CD4-positive, alpha-beta memory T cell (primary cell): ENCODE measurements at regions not wholly inside any gene's neighbourhood (a gene's known extent, or its start where the extent isn't known, plus 50 kb on each side); places are given as distances from the start of the nearest gene placed in this dataset.
"Not testable (repeated sequence)": the region's sequence is repeated elsewhere in the genome, so short reads cannot be mapped to it uniquely, and the experiment has no call there.

Source experiments
- CTCF ChIA-PET: fragments of 350-600 bp; sonication (Branson Sonifier 250); formaldehyde crosslinking; loops from one replicate; lab custom pipeline; 2021; ENCODE audit warnings: inconsistent platforms; ENCODE audit not compliant: partially characterized antibody; lab: Charles Lee
- POLR2A ChIA-PET: fragments of 350-600 bp; sonication (Branson Sonifier 250); formaldehyde crosslinking; loops from one replicate; lab custom pipeline; 2021; ENCODE audit not compliant: partially characterized antibody; lab: Charles Lee
- DNase-seq, 5 donors: peaks; one replicate each; pipeline versions ENCODE4 v3.0.0 to v3.0.0-alpha.2; 2020 to 2022; ENCODE audit warnings: mixed read lengths in 1 of 5
- H3K27ac ChIP-seq: one replicate; pipeline ENCODE4 v1.7.0; 2013; ENCODE audit warnings: low read depth, low read length
- H3K27me3 ChIP-seq: 2 replicates; pipeline ENCODE4 v1.7.0; 2013; ENCODE audit warnings: mild to moderate bottlenecking, low read length, moderate library complexity; ENCODE audit not compliant: insufficient read depth
- H3K36me3 ChIP-seq: 2 replicates; pipeline ENCODE4 v1.7.0; 2013; ENCODE audit warnings: mild to moderate bottlenecking, low read length, moderate library complexity; ENCODE audit not compliant: insufficient read depth
- H3K4me1 ChIP-seq: 2 replicates; pipeline ENCODE4 v1.7.0; 2013; ENCODE audit warnings: mild to moderate bottlenecking, low read length, moderate library complexity; ENCODE audit not compliant: insufficient read depth
- H3K4me3 ChIP-seq, 2 donors: one replicate each; pipeline ENCODE4 v1.7.0; 2013; ENCODE audit warnings: low read length in 2 of 2, mild to moderate bottlenecking in 1 of 2
- H3K9me3 ChIP-seq, 2 donors: one replicate each; pipeline ENCODE4 v1.7.0; 2013; ENCODE audit warnings: low read length in 2 of 2, control low read depth in 1 of 2; ENCODE audit not compliant: control insufficient read depth in 1 of 2
- H3K27ac Mint-ChIP-seq, 7 donors: one replicate each; pipeline ENCODE4 v1.8.0; 2020 to 2021; ENCODE audit warnings: mixed read lengths in 7 of 7, mild to moderate bottlenecking in 6 of 7, inconsistent platforms in 3 of 7, moderate library complexity in 3 of 7
- H3K27me3 Mint-ChIP-seq, 2 donors: one replicate each; pipeline ENCODE4 v1.8.0; 2020 to 2021; ENCODE audit warnings: mixed read lengths in 2 of 2
- H3K36me3 Mint-ChIP-seq, 2 donors: one replicate each; pipeline ENCODE4 v1.8.0; 2020 to 2021; ENCODE audit warnings: mixed read lengths in 2 of 2, inconsistent platforms in 1 of 2, mild to moderate bottlenecking in 1 of 2
- H3K4me1 Mint-ChIP-seq, 4 donors: one replicate each; pipeline ENCODE4 v1.8.0; 2020 to 2021; ENCODE audit warnings: mixed read lengths in 4 of 4, mild to moderate bottlenecking in 1 of 4
- H3K4me3 Mint-ChIP-seq, 8 donors: one replicate each; pipeline ENCODE4 v1.8.0; 2020 to 2021; ENCODE audit warnings: mixed read lengths in 8 of 8, mild to moderate bottlenecking in 7 of 8, moderate library complexity in 6 of 8, inconsistent platforms in 3 of 8
- H3K9me3 Mint-ChIP-seq, 8 donors: one replicate each; pipeline ENCODE4 v1.8.0; 2020 to 2021; ENCODE audit warnings: mixed read lengths in 8 of 8, mild to moderate bottlenecking in 5 of 8, inconsistent platforms in 3 of 8, moderate library complexity in 1 of 8
- intact Hi-C: fragments of 100-400 bp; cut with micrococcal nuclease; formaldehyde crosslinking; loops from one replicate; pipeline ENCODE4 v1.15.1; 2023

DNA sequence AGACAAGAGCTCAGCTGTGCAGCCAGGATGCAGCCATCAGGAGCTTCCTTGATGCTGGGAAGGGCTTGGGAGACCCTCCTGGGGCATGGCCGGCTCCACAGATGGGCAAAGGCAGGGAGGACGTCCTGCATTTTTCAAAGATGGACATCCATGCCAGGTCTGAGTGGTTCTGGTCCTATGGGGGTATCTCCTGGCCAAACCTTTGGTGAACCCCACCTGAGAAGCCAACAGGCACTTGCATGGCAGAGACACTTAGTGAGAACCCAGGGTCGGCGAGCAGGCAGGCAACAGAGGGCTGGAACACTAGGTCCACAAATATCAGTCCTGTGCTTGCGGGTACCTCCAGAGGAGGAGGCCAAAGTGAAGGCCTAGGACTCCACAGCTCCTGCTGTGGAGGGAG lies 70.0 kb downstream of the KCTD15 start:
- Histone ChIP-seq H3K4me1 (no peaks in the 10 kb centered on the region), H3K9me3 (no peaks in the 10 kb centered on the region), H3K4me3 (no peak overlapping the region), H3K27me3 (no peaks in the 10 kb centered on the region), H3K27ac (no peak overlapping the region), H3K36me3 (no peaks in the 10 kb centered on the region)
- H3K36me3 Mint-ChIP-seq = no peaks in the 10 kb centered on the region
- no peak for DNase-seq
- no peaks in the 10 kb centered on the region for H3K4me1 Mint-ChIP-seq
- intact Hi-C loops = no loop called here
- ChIA-PET POLR2A (no interaction called here), CTCF (no interaction called here)
- no peaks in the 10 kb centered on the region for H3K9me3 Mint-ChIP-seq
- peaks cover 6 to 10% of the 10 kb centered on the region in 2 donors for H3K27me3 Mint-ChIP-seq
- H3K27ac Mint-ChIP-seq = no peak overlapping the region
- no peak overlapping the region for H3K4me3 Mint-ChIP-seq

- Mint-ChIP-seq H3K27me3 (peaks cover 8 to 10% of the 10 kb centered on the region in 2 donors), H3K27ac (no peak overlapping the region), H3K4me1 (no peaks in the 10 kb centered on the region), H3K4me3 (no peak overlapping the region), H3K9me3 (no peaks in the 10 kb centered on the region), H3K36me3 (no peaks in the 10 kb centered on the region)
- ChIA-PET POLR2A (no interaction called here), CTCF (interaction anchor here (0.7 kb wide), 1 partner anchor 229 kb away, joined by 4 read pairs; no protein-coding TSS in a partner anchor)
- DNase-seq = no peak
- Histone ChIP-seq H3K9me3 (no peaks in the 10 kb centered on the region), H3K4me3 (no peak overlapping the region), H3K27ac (no peak overlapping the region), H3K4me1 (no peaks in the 10 kb centered on the region), H3K27me3 (no peaks in the 10 kb centered on the region), H3K36me3 (no peaks in the 10 kb centered on the region)
- intact Hi-C loops = no loop called here
Observed at GRCh38 chr19:33868076-33868735, 71.5 kb downstream of the KCTD15 start.

- no peaks in the 10 kb centered on the region for H3K36me3 Mint-ChIP-seq
- Histone ChIP-seq H3K9me3 (no peaks in the 10 kb centered on the region), H3K36me3 (no peaks in the 10 kb centered on the region), H3K4me3 (no peak overlapping the region), H3K27ac (no peak overlapping the region), H3K27me3 (no peaks in the 10 kb centered on the region), H3K4me1 (no peaks in the 10 kb centered on the region)
- CTCF ChIA-PET = interaction anchor here (0.7 to 1.5 kb wide), 2 partner anchors 91 to 228 kb away, joined by 3 to 4 read pairs; no protein-coding TSS in a partner anchor
- no peak for DNase-seq
- H3K27ac Mint-ChIP-seq = no peak overlapping the region
- POLR2A ChIA-PET = no interaction called here
- no peaks in the 10 kb centered on the region for H3K9me3 Mint-ChIP-seq
- H3K4me1 Mint-ChIP-seq = no peaks in the 10 kb centered on the region
- H3K4me3 Mint-ChIP-seq = no peak overlapping the region
- intact Hi-C loops = no loop called here
- peaks cover 8 to 10% of the 10 kb centered on the region in 2 donors for H3K27me3 Mint-ChIP-seq
Observed at GRCh38 chr19:33868788-33869412, 72.2 kb downstream of the KCTD15 start.

DNA sequence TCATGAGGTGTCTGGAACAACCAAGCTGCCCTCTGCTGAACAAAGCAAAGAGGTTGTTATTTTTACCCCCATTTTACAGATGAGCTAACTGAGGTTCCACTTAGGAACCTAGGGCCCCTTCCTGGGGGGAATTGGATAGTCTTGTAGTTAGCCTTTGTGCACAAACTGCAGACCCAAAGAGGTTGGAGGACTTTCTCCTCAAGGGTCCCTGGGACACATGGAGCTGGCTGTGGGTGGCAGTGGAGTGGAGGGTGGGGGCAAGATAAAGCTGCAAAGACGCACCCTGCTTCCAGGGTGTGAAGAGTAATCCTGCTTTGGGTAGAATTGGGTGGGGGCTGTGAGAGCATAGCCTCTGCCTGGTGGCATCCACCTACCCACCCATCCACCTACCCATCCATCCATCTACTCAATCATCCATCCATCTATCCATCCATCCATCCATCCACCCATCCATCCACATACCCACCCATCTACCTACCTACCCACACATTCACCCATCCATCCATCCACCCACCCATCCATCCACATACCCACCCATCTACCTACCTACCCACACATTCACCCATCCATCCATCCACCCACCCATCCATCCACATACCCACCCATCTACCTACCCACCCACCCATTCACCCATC lies 73.7 kb downstream of the KCTD15 start:
- H3K4me3 Mint-ChIP-seq, H3K4me3 ChIP-seq, DNase-seq, H3K9me3 Mint-ChIP-seq, H3K36me3 ChIP-seq, H3K4me1 ChIP-seq, H3K4me1 Mint-ChIP-seq, H3K36me3 Mint-ChIP-seq, H3K27ac ChIP-seq, H3K27me3 ChIP-seq, POLR2A ChIA-PET, intact Hi-C loops, H3K9me3 ChIP-seq: not testable (repeated sequence)
- H3K27ac Mint-ChIP-seq = peak overlapping the region in 1 of 7 donors; percentile 22
- CTCF ChIA-PET = interaction anchor here (1.5 kb wide), 1 partner anchor 92 kb away, joined by 3 read pairs; no protein-coding TSS in a partner anchor
- H3K27me3 Mint-ChIP-seq = peaks cover 8 to 11% of the 10 kb centered on the region in 2 donors

- peaks cover 10 to 11% of the 10 kb centered on the region in 2 donors for H3K27me3 Mint-ChIP-seq
- no peaks in the 10 kb centered on the region for H3K36me3 Mint-ChIP-seq
- Histone ChIP-seq H3K9me3 (no peaks in the 10 kb centered on the region), H3K4me3 (no peak overlapping the region), H3K36me3 (no peaks in the 10 kb centered on the region), H3K4me1 (no peaks in the 10 kb centered on the region), H3K27me3 (no peaks in the 10 kb centered on the region), H3K27ac (no peak overlapping the region)
- H3K4me3 Mint-ChIP-seq = no peak overlapping the region
- no peaks in the 10 kb centered on the region for H3K9me3 Mint-ChIP-seq
- intact Hi-C loops = no loop called here
- ChIA-PET CTCF (no interaction called here), POLR2A (no interaction called here)
- H3K4me1 Mint-ChIP-seq = no peaks in the 10 kb centered on the region
- DNase-seq = no peak
- H3K27ac Mint-ChIP-seq = no peak overlapping the region
Observed at GRCh38 chr19:33871605-33872004, 74.9 kb downstream of the KCTD15 start.

DNA sequence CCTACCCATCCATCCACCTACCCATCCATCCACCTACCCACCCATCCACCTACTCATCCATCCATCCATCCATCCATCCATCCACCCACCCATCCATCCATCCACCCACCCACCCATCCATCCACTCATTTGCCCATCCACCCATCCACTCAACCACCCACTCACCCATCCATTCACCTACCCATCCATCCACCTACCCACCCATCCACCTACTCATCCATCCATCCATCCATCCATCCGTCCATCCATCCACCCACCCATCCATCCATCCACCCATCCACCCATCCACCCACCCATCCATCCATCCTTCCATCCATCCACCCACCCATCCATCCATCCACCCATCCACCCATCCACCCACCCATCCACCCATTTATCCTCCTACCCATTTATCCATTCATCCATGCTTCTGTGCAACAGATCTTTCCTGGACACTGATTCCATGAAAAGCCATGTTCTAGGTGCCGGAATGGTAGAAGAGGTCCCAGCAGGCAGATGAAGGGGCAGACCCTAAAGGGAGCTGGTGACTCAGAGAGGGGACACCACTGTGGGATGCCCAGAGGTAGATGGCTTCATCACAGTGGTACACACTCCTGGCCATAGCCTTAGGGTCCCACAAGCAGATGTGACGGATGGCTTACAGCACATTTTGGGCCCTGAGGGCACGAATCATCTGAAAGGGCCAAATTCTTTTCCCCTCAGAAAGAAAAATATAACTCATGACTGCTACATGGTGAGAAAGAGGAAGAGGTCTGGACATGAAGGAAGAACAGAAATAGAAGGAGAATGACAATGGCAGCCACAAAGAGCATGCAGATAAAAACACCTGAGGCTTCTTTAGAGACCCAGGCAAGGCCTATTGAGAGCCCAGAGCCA lies 76.0 kb downstream of the KCTD15 start:
- Mint-ChIP-seq H3K36me3 (no peaks in the 10 kb centered on the region), H3K27ac (no peak overlapping the region), H3K9me3 (no peaks in the 10 kb centered on the region), H3K4me3 (no peak overlapping the region), H3K27me3 (peaks cover 11 to 12% of the 10 kb centered on the region in 2 donors), H3K4me1 (no peaks in the 10 kb centered on the region)
- Histone ChIP-seq H3K4me1 (no peaks in the 10 kb centered on the region), H3K27ac (no peak overlapping the region), H3K9me3 (no peaks in the 10 kb centered on the region), H3K36me3 (no peaks in the 10 kb centered on the region), H3K27me3 (no peaks in the 10 kb centered on the region), H3K4me3 (no peak overlapping the region)
- no peak for DNase-seq
- intact Hi-C loops = no loop called here
- POLR2A ChIA-PET = no interaction called here
- CTCF ChIA-PET = no interaction called here

DNA sequence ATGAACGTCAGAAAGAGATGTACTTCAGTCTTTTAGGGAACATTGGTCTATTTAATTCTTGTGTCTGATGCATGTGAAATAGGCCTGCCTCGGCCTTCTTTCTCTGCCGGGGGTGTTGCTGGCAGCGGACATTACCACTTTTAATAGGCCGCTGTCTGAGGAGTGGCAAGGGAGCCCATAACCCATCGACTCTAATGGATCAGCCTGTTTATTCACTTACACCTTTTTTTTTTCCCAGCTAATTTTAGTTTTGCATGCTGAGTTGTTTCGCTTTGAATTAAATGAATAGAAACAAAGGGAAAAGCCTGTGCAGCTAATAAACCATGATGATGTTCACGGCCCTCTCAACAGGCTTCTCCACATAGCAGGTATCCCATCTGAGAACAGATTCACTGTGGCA lies 78.4 kb downstream of the KCTD15 start:
- Histone ChIP-seq H3K27ac (no peak overlapping the region), H3K4me3 (no peak overlapping the region), H3K9me3 (no peaks in the 10 kb centered on the region), H3K27me3 (no peaks in the 10 kb centered on the region), H3K4me1 (no peaks in the 10 kb centered on the region), H3K36me3 (no peaks in the 10 kb centered on the region)
- ChIA-PET POLR2A (no interaction called here), CTCF (no interaction called here)
- peaks cover 1 to 8% of the 10 kb centered on the region in 2 donors for H3K27me3 Mint-ChIP-seq
- H3K9me3 Mint-ChIP-seq = no peaks in the 10 kb centered on the region
- intact Hi-C loops = no loop called here
- DNase-seq = no peak
- H3K4me3 Mint-ChIP-seq = no peak overlapping the region
- H3K36me3 Mint-ChIP-seq = no peaks in the 10 kb centered on the region
- H3K27ac Mint-ChIP-seq = no peak overlapping the region
- no peaks in the 10 kb centered on the region for H3K4me1 Mint-ChIP-seq
